Gastrocnemius medialis (tissue), 4 donors: ENCODE measurements at regions not wholly inside any gene's neighbourhood (a gene's known extent, or its start where the extent isn't known, plus 50 kb on each side); places are given as distances from the start of the nearest gene placed in this dataset.
"Not testable (repeated sequence)": the region's sequence is repeated elsewhere in the genome, so short reads cannot be mapped to it uniquely, and the experiment has no call there.

Experiments
- ATAC-seq, 2 donors: fragments of 150-250 bp; one replicate each; pipeline ENCODE4 v1.9.1; 2016
- DNase-seq, 2 donors: peaks; one replicate each; pipeline ENCODE4 v3.0.0-alpha.2; 2019
- H3K27ac ChIP-seq, 4 donors: fragments of 200-600 bp; sonication (generic); 1 replicate in 1 of 4; 2 replicates in 3 of 4; pipeline ENCODE4 v1.5.1; 2016 to 2018; ENCODE audit warnings: mild to moderate bottlenecking in 2 of 4, moderate library complexity in 1 of 4
- H3K27me3 ChIP-seq, 3 donors: fragments of 200-600 bp; sonication (generic) in 2 of 3; 1 replicate in 1 of 3; 2 replicates in 2 of 3; pipeline versions ENCODE4 v1.5.1 to v1.6.0; 2016 to 2019; ENCODE audit warnings: mild to moderate bottlenecking in 1 of 3, moderate library complexity in 1 of 3
- H3K36me3 ChIP-seq, 2 donors: fragments of 200-600 bp; sonication (generic) in 1 of 2; one replicate each; pipeline ENCODE4 v1.5.1; 2017 to 2018
- H3K4me1 ChIP-seq, 2 donors: fragments of 200-600 bp; sonication (generic) in 1 of 2; one replicate each; pipeline ENCODE4 v1.5.1; 2016 to 2017; ENCODE audit warnings: mild to moderate bottlenecking in 2 of 2
- H3K4me3 ChIP-seq, 4 donors: fragments of 200-600 bp; sonication (generic) in 3 of 4; 1 replicate in 1 of 4; 2 replicates in 3 of 4; pipeline ENCODE4 v1.5.1; 2016 to 2019; ENCODE audit warnings: mild to moderate bottlenecking in 2 of 4
- H3K9me3 ChIP-seq, 3 donors: fragments of 200-600 bp; sonication (generic) in 2 of 3; 1 replicate in 1 of 3; 2 replicates in 2 of 3; pipeline ENCODE4 v1.5.1; 2016 to 2019
- in situ Hi-C, 4 donors: fragments of 200-750 bp; cut with MboI; loops; one replicate each; pipeline versions ENCODE4 v1.15.0 to v1.8.0; 2017; ENCODE audit warnings: low sequenced_read_pairs in 4 of 4
- intact Hi-C: fragments of 100-400 bp; cut with DNase I; formaldehyde crosslinking; loops from one replicate; pipeline ENCODE4 v1.15.1; 2023; ENCODE audit warnings: low total_unique reads

GRCh38 chr9:67284299-67284698 is 291.9 kb upstream of the SPATA31A3 start:
- H3K36me3 ChIP-seq, ATAC-seq, H3K27ac ChIP-seq, H3K27me3 ChIP-seq, in situ Hi-C loops, H3K4me3 ChIP-seq, DNase-seq, H3K9me3 ChIP-seq, intact Hi-C loops, H3K4me1 ChIP-seq: not testable (repeated sequence)

GRCh38 chr9:67281574-67281973 is 289.2 kb upstream of the SPATA31A3 start:
- in situ Hi-C loops, H3K4me3 ChIP-seq, H3K4me1 ChIP-seq, intact Hi-C loops, H3K27me3 ChIP-seq, H3K9me3 ChIP-seq, ATAC-seq, DNase-seq, H3K27ac ChIP-seq, H3K36me3 ChIP-seq: not testable (repeated sequence)

- intact Hi-C loops, result not testable (repeated sequence)
These were observed 277.3 kb upstream of the SPATA31A3 start for GRCh38 chr9:67269692-67270091.

GRCh38 chr9:67257894-67258293 is 265.5 kb upstream of the SPATA31A3 start:
- DNase-seq, H3K27me3 ChIP-seq, H3K4me3 ChIP-seq, H3K9me3 ChIP-seq, H3K36me3 ChIP-seq, in situ Hi-C loops, intact Hi-C loops, H3K27ac ChIP-seq, H3K4me1 ChIP-seq, ATAC-seq: not testable (repeated sequence)

More at GRCh38 chr9:67269692-67270091, 277.3 kb upstream of the SPATA31A3 start:
- H3K4me3 ChIP-seq, in situ Hi-C loops, DNase-seq, ATAC-seq, H3K9me3 ChIP-seq, H3K4me1 ChIP-seq, H3K27ac ChIP-seq, H3K36me3 ChIP-seq, H3K27me3 ChIP-seq: not testable (repeated sequence)

GRCh38 chr9:67248967-67249366 is 256.6 kb upstream of the SPATA31A3 start:
- H3K27me3 ChIP-seq, DNase-seq, H3K4me1 ChIP-seq, H3K4me3 ChIP-seq, H3K36me3 ChIP-seq, intact Hi-C loops, H3K9me3 ChIP-seq, H3K27ac ChIP-seq, in situ Hi-C loops, ATAC-seq: not testable (repeated sequence)

- in situ Hi-C loops, result not testable (repeated sequence)
These were observed 219.7 kb upstream of the SPATA31A3 start for GRCh38 chr9:67212073-67212472.

GRCh38 chr9:67210842-67211241 is 218.5 kb upstream of the SPATA31A3 start:
- intact Hi-C loops, DNase-seq, H3K36me3 ChIP-seq, H3K4me3 ChIP-seq, ATAC-seq, H3K4me1 ChIP-seq, H3K27me3 ChIP-seq, H3K27ac ChIP-seq, in situ Hi-C loops, H3K9me3 ChIP-seq: not testable (repeated sequence)

More at GRCh38 chr9:67212073-67212472, 219.7 kb upstream of the SPATA31A3 start:
- H3K4me3 ChIP-seq, DNase-seq, H3K27ac ChIP-seq, H3K27me3 ChIP-seq, intact Hi-C loops, H3K4me1 ChIP-seq, H3K9me3 ChIP-seq, H3K36me3 ChIP-seq, ATAC-seq: not testable (repeated sequence)

- H3K27me3 ChIP-seq, intact Hi-C loops, H3K27ac ChIP-seq, in situ Hi-C loops, H3K9me3 ChIP-seq, ATAC-seq, H3K4me1 ChIP-seq, DNase-seq, H3K4me3 ChIP-seq, H3K36me3 ChIP-seq: not testable (repeated sequence)
These were observed 216.6 kb upstream of the SPATA31A3 start for GRCh38 chr9:67208831-67209437.

GRCh38 chr9:67196135-67196534 is 203.8 kb upstream of the SPATA31A3 start:
- H3K9me3 ChIP-seq, H3K27me3 ChIP-seq, H3K27ac ChIP-seq, H3K4me1 ChIP-seq, intact Hi-C loops, in situ Hi-C loops, H3K4me3 ChIP-seq, DNase-seq, H3K36me3 ChIP-seq, ATAC-seq: not testable (repeated sequence)

- ATAC-seq, result not testable (repeated sequence)
These were observed 203.0 kb upstream of the SPATA31A3 start for GRCh38 chr9:67195357-67195756.

GRCh38 chr9:67179185-67179584 is 186.8 kb upstream of the SPATA31A3 start:
- ATAC-seq, result not testable (repeated sequence)

More at GRCh38 chr9:67195357-67195756, 203.0 kb upstream of the SPATA31A3 start:
- intact Hi-C loops, H3K36me3 ChIP-seq, H3K4me3 ChIP-seq, H3K4me1 ChIP-seq, H3K9me3 ChIP-seq, H3K27me3 ChIP-seq, in situ Hi-C loops, DNase-seq, H3K27ac ChIP-seq: not testable (repeated sequence)

GRCh38 chr9:67175167-67175566 is 182.8 kb upstream of the SPATA31A3 start:
- ATAC-seq, intact Hi-C loops, H3K4me3 ChIP-seq, H3K36me3 ChIP-seq, H3K27ac ChIP-seq, in situ Hi-C loops, H3K9me3 ChIP-seq, H3K27me3 ChIP-seq, DNase-seq, H3K4me1 ChIP-seq: not testable (repeated sequence)

More at GRCh38 chr9:67179185-67179584, 186.8 kb upstream of the SPATA31A3 start:
- H3K27me3 ChIP-seq, in situ Hi-C loops, H3K4me1 ChIP-seq, intact Hi-C loops, H3K36me3 ChIP-seq, H3K9me3 ChIP-seq, H3K4me3 ChIP-seq, H3K27ac ChIP-seq, DNase-seq: not testable (repeated sequence)
